ENCODE measurements at regions not wholly inside any gene's neighbourhood (a gene's known extent, or its start where the extent isn't known, plus 50 kb on each side); places are given as distances from the start of the nearest gene placed in this dataset.

GRCh38 chr1:59198564-59198963 lies 98.3 kb upstream of the FGGY start:
- Histone ChIP-seq H3K27me3 (ENCODE audit: control insufficient read depth, insufficient read depth, low read length) (no peaks in the 10 kb centered on the region), H2AFZ (no peak overlapping the region), H3K4me2 (ENCODE audit: low read length) (no peak overlapping the region), H3K4me1 (no peaks in the 10 kb centered on the region), H3K4me3 (ENCODE audit: low read depth, low read length) (no peak overlapping the region), H3K9me3 (ENCODE audit: control insufficient read depth, low read length) (no peaks in the 10 kb centered on the region), H3K36me3 (ENCODE audit: control insufficient read depth, insufficient read depth, low read length) (no peaks in the 10 kb centered on the region), H3K27ac (no peak overlapping the region), H3K79me2 (no peaks in the 10 kb centered on the region), H3K9ac (no peak overlapping the region)
- TF ChIP-seq, protein P1, sequence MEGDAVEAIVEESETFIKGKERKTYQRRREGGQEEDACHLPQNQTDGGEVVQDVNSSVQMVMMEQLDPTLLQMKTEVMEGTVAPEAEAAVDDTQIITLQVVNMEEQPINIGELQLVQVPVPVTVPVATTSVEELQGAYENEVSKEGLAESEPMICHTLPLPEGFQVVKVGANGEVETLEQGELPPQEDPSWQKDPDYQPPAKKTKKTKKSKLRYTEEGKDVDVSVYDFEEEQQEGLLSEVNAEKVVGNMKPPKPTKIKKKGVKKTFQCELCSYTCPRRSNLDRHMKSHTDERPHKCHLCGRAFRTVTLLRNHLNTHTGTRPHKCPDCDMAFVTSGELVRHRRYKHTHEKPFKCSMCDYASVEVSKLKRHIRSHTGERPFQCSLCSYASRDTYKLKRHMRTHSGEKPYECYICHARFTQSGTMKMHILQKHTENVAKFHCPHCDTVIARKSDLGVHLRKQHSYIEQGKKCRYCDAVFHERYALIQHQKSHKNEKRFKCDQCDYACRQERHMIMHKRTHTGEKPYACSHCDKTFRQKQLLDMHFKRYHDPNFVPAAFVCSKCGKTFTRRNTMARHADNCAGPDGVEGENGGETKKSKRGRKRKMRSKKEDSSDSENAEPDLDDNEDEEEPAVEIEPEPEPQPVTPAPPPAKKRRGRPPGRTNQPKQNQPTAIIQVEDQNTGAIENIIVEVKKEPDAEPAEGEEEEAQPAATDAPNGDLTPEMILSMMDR (IDR thresholded peaks at IDR 0.05): no peak

DNA sequence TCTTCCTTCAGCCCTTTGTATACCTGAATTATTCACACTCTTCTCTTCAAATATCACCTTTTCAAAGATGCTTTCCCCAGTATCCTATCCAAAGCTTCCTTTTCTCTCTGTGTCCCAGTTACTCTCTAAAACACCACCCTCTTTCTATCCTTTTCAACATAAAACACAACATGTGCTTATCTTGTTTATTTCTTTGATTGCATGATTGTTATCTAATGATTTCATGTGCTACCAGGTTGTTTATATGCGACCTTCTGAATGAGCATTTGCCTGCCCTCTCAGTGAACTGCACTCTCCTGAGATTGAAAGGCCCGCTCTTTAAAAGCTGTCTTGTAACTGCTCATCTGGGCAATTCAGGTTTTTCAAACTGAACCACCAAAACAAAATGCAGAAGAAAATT lies 97.7 kb upstream of the FGGY start:
- Histone ChIP-seq H2AFZ (no peak overlapping the region), H3K36me3 (ENCODE audit: control insufficient read depth, insufficient read depth, low read length) (no peaks in the 10 kb centered on the region), H3K27ac (no peak overlapping the region), H3K9ac (no peak overlapping the region), H3K4me2 (ENCODE audit: low read length) (no peak overlapping the region), H3K9me3 (ENCODE audit: control insufficient read depth, low read length) (no peaks in the 10 kb centered on the region), H3K27me3 (ENCODE audit: control insufficient read depth, insufficient read depth, low read length) (no peaks in the 10 kb centered on the region), H3K4me3 (ENCODE audit: low read depth, low read length) (no peak overlapping the region), H3K4me1 (no peaks in the 10 kb centered on the region), H3K79me2 (no peaks in the 10 kb centered on the region)
- TF ChIP-seq, protein P1 (IDR thresholded peaks at IDR 0.05): no peak

DNA sequence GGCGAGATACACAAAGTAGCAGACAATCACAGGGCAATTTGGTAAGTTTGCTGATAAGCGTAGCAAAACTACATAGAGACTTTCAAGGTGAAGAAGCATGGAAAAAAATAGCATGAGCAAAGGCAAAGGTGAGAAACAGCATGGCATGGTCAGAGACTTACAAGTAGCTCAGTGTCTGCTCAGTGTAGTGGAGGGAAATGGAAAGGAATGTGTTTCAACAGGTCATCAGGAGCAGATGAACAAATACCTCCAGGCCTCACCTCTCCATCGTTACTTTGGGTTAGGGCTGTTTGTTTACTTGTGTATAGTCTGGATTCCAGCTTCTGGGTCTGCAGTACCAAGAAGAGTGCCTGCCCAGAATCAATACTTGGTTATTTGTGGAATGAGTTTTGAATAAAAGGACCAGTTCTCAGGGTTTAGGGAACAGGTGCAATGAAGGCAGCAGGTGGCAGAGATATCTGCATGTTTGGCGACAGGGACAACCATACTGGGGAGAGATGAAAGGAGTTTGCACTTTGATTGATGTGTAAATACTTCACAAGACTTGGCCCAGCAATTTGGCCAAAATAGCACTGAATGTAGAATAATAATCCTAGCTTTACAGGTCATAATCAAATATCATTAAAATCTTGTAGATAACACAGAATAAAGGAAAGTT lies 97.0 kb upstream of the FGGY start:
- H3K27ac ChIP-seq: no peak overlapping the region
- no peaks in the 10 kb centered on the region for H3K9me3 ChIP-seq (ENCODE audit: control insufficient read depth, low read length)
- H3K27me3 ChIP-seq (ENCODE audit: control insufficient read depth, insufficient read depth, low read length): no peaks in the 10 kb centered on the region
- H3K36me3 ChIP-seq (ENCODE audit: control insufficient read depth, insufficient read depth, low read length): no peaks in the 10 kb centered on the region
- H3K79me2 ChIP-seq: no peaks in the 10 kb centered on the region
- no peak overlapping the region for H3K9ac ChIP-seq
- TF ChIP-seq, protein P1 (IDR thresholded peaks at IDR 0.05): no peak
- no peak overlapping the region for H3K4me2 ChIP-seq (ENCODE audit: low read length)
- no peaks in the 10 kb centered on the region for H3K4me1 ChIP-seq
- H3K4me3 ChIP-seq (ENCODE audit: low read depth, low read length): no peak overlapping the region
- no peak overlapping the region for H2AFZ ChIP-seq

DNA sequence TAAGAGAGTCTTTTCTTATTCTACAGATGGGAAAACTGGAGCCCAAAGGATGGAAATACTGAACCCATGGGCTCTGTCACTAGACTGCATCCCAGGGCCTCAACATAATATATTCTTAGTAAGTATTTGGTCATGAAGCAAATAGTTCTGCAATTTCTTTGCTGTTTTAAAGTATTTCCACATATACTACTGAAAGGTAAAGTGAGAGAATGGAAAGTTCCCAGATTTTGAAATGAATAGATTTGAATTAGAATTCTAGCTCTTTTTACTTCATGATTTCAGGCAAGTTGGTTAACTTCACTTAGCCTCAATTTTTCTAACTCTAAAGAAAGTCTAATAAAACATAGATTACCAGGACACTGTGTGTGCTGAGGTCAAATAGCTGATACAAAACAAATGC lies 95.6 kb upstream of the FGGY start:
- TF ChIP-seq, protein P1 (IDR thresholded peaks at IDR 0.05): no peak
- no peak overlapping the region for H3K4me2 ChIP-seq (ENCODE audit: low read length)
- no peaks in the 10 kb centered on the region for H3K79me2 ChIP-seq
- H3K36me3 ChIP-seq (ENCODE audit: control insufficient read depth, insufficient read depth, low read length): no peaks in the 10 kb centered on the region
- H3K27ac ChIP-seq: no peak overlapping the region
- no peak overlapping the region for H3K4me3 ChIP-seq (ENCODE audit: low read depth, low read length)
- no peak overlapping the region for H3K9ac ChIP-seq
- no peak overlapping the region for H2AFZ ChIP-seq
- H3K9me3 ChIP-seq (ENCODE audit: control insufficient read depth, low read length): no peaks in the 10 kb centered on the region
- H3K4me1 ChIP-seq: no peaks in the 10 kb centered on the region
- H3K27me3 ChIP-seq (ENCODE audit: control insufficient read depth, insufficient read depth, low read length): no peaks in the 10 kb centered on the region

GRCh38 chr1:59202455-59202854 lies 94.4 kb upstream of the FGGY start:
- H2AFZ ChIP-seq: no peak overlapping the region
- no peaks in the 10 kb centered on the region for H3K9me3 ChIP-seq (ENCODE audit: control insufficient read depth, low read length)
- no peaks in the 10 kb centered on the region for H3K4me1 ChIP-seq
- no peaks in the 10 kb centered on the region for H3K36me3 ChIP-seq (ENCODE audit: control insufficient read depth, insufficient read depth, low read length)
- H3K9ac ChIP-seq: no peak overlapping the region
- H3K4me2 ChIP-seq (ENCODE audit: low read length): no peak overlapping the region
- TF ChIP-seq, protein P1 (IDR thresholded peaks at IDR 0.05): no peak
- H3K79me2 ChIP-seq: no peaks in the 10 kb centered on the region
- H3K27ac ChIP-seq: no peak overlapping the region
- H3K27me3 ChIP-seq (ENCODE audit: control insufficient read depth, insufficient read depth, low read length): no peaks in the 10 kb centered on the region
- no peak overlapping the region for H3K4me3 ChIP-seq (ENCODE audit: low read depth, low read length)
